HuH-7 (cell line): ENCODE measurements at regions not wholly inside any gene's neighbourhood (a gene's known extent, or its start where the extent isn't known, plus 50 kb on each side); places are given as distances from the start of the nearest gene placed in this dataset.

Experiments
- DNase-seq: peaks from one replicate; pipeline ENCODE4 v3.0.0; 2011; ENCODE audit warnings: low spot score

- no peak for DNase-seq
Measured at GRCh38 chr2:9738535-9739496, 104.5 kb upstream of the TAF1B start.

- DNase-seq: no peak
Measured at GRCh38 chr2:9739531-9739964, 103.7 kb upstream of the TAF1B start.

GRCh38 chr2:9740382-9741073 is 102.7 kb upstream of the TAF1B start:
- no peak for DNase-seq

DNA sequence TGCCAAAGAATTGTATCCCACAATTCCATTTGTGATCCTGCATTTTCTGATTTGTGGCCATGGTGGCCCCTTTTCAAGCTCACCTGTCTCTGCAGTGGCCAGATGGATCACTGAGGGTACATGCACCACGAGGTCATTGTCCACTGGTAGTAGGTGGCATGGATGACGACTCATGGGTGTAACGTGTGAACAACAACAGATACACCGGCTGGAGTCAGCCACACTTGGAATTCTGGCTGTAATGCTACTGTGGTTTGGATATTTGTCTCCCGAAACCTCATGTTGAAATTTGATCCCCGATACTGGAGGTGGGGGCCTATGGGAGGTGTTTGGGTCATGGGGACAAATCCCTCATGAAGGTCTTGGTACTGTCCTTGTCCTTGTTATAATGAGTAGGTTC is 102.2 kb upstream of the TAF1B start:
- DNase-seq: no peak

DNA sequence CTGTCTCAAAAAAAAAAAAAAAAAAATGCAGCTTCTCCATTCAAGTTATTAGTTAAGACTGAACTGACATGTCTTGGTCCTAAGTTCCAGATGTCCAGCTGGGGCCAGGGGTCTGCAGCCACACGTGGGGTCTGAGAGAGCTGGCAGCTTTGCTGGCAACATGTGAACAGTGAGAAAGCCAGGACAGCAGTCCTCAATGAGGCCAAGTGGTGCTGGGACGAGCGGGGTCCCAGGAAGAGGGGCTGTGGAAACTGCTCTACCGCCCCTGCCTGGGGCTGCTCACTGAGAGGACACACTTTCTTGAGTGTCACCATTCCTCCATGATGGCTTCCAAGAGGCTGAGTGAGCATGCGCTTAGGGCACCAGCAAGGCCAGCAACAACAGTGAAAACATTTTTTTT is 100.7 kb upstream of the TAF1B start:
- DNase-seq: no peak

GRCh38 chr2:9744256-9745004 is 98.8 kb upstream of the TAF1B start:
- no peak for DNase-seq

DNA sequence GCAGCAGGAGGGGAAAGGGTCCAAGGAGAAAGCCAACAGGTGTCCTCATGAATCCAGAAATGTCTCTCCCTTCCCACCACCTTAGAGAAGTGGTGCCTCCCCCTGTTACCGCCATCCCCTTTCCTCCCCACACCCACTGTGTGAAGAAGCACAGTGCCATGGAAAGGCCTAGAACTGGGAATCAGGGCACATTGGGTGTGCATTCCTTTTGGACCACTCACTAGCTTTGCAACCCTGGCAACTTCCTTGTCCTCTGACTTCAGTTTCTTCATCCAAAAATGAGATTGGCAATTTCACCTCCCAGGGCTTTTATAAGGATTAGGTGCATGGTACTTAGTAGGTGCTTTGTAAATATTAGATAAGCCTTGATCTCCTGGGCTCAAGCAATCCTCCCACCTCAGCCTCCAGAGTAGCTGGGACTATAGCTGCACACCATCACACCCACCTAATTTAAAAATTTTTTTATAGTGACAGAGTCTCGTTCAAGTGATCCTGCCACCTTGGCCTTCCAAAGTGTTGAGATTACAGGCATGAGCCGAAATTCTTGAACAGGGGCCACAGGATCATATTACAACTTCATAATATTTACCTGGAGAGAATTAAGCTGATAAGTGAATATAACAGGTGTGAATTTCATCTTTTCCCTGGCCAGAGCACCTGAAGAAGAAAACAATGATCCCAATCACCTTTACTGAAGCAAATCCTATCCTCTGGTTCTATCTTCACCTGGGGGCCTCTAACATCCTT is 97.9 kb upstream of the TAF1B start:
- DNase-seq: no peak

DNA sequence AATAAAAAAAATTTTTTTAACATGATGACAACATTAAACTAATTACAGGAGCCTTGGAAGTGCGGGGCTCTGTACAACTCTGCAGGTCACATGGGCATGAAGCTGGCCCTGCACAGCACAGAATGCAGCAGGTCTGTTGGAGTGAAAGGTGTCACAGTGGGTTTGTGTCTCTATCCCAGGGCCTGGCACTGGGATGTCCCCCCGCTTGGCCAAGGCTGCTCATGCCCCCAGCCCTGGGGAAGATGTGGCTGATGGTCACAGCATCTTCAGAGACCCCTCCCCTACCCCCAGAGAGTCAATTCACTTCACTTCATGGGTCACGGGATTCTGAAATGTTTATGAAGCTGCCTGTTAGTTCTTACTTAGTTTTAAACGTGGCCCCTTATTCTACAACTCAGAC is 95.9 kb upstream of the TAF1B start:
- DNase-seq: no peak

- DNase-seq: no peak
Measured at GRCh38 chr2:9748577-9748976, 94.7 kb upstream of the TAF1B start.

DNA sequence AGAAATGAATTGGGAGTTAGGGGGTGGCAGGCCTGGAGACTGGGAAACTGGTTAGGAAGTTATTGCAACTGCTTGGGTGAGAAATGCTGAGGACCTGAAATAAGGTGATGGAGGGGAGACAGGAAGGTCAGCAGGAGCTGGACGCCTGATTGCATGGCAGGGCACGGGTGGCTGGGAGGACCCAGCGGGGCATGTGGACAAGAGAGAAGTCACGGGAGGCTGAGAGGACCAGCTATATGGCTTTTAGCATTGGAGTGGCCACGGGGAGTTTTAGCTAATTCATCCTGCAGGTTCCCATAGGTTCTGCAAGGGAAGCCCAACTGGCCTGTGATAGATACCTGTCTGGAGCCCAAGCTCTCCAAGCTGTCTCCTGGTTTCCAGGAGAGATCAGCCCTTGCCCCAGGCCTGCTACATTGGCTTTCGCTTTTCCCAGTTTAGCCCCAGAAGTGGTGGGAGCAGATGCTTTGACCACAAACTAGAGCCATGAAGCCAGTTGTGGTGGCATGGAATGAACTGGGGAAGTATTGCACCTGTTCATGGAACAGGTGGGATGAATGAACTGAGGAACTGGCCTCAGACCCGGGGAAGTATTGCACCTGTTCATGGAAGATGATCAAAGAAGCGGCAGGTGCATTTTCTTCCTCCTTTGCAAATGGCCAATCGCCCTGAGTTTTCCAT is 93.6 kb upstream of the TAF1B start:
- DNase-seq: no peak

DNA sequence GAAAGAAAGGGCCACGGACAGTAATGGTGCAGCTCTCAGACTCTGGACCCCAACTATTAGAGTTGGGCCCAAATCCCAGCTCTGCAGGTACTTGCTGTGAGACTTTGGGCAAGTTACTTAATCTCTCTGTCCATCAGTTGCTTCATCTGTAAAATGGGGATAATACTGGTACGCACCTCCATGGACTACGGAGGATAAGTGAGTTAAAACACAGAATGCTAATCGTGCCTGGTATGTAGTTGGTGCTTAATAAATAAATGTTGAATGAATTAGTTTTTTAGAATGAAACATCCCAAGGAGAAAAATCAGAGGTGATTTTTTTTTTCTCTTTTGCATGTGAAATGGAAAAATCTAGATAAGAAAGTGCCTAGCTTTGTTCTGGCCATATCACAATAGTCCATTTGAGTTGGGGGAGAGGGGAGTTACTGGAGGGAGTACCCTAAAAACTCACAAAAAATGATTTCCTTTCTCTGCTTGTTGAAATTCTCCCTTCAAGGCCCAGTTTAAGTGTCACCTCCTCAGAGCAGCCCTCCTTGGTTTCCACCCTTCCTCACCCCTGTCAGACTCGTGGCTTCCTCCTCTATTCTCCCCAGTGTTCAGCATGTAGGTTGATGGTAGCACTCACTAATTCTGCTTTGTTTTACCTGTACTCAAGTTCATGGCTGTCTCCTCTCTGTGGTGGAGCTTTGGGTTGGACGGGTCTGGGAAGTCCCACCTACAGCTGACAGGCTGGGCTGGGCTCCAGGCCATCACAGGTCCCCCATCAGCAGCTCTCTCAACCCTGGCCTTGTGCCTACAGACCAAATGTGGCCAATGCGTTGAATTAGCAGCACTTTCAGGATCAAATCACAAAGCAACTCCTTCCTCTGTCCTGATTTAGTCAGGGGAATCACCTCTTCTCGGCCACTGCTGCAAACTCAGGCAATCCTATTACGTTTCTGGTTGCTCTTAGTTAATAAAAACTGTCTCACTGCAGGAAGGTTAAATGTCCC is 92.8 kb upstream of the TAF1B start:
- DNase-seq: no peak

- no peak for DNase-seq
Measured at GRCh38 chr2:9751831-9752230, 91.4 kb upstream of the TAF1B start.

- no peak for DNase-seq
Measured at GRCh38 chr2:9752441-9753275, 90.6 kb upstream of the TAF1B start.

GRCh38 chr2:9753276-9753600 is 90.0 kb upstream of the TAF1B start:
- no peak for DNase-seq

DNA sequence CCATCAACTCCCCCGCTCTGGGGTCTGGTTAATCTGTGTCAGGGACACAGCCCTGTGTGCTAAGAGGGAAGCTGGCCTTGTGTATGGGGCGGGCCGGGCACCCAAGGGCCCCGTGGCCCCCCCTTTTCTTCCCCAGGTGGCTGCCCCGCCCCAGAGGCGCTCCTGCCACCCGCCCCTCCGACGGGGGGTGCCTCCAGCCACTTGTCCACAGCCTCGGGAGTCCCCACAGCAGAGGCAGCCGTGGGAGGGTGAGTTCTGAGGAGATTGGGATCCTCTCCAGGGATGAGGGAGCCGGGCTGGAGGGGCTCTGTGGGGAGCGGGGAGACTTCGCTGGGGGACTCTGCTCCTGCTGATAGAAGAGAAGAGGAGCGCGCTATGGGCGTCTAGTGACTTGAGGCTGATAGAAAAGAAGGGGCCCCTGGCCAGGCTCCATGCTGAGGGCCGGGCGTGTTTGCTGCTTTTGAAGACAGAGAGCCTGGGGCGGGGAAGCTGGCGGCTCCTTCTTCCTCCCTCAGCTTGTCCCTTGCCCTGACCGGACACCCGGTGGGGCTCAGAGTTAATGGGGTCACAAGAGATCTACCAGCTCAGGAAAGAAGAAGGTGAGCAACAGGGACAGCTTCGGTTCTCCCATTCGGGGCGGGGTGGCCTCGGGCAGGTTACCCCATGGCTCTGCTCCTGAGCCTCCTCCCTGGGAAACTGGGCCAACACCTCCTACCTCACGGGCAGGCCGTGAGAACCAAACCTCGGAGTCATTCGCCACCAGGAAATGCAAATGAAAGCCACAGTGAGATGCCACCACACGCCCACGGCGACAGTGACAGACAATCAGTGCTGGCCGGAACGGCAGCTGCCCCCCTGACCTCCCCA is 89.4 kb upstream of the TAF1B start:
- DNase-seq: no peak

DNA sequence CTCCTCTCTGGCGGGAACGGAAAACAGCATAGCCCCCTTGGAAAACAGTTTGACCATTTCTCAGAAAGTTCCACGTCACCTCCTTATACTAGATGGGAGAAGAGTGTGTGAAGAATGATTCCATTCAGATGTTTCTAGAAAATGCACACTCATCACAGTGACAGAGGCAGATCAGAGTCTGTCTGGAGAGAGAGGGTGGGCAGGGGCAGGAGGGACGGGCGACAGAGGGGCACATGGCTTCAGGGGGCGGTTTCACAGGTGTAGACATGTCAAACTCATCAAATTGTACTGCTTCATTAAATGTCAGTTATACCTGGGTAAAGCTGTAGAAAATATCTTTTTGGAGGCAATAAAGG is 88.8 kb upstream of the TAF1B start:
- no peak for DNase-seq

DNA sequence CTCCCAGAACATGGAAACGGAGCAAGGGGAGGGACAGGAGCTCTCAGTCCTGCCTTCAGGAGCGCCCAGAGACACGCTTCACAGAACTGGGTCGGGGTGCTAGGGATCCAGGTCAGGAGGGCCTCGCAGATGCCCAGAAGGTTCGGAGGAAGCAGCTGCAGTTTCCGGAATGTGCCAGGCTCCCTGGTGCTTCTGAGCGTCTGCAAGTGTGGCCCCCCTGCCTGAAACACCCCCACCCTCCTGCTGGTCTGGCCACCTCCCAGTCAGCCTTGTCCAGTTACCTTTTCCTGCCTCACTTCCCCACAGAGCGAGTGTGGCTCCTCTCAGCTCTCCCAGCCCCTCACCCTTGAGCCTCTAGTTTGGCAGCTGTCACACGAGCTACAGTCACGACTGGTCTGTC is 88.3 kb upstream of the TAF1B start:
- no peak for DNase-seq

DNA sequence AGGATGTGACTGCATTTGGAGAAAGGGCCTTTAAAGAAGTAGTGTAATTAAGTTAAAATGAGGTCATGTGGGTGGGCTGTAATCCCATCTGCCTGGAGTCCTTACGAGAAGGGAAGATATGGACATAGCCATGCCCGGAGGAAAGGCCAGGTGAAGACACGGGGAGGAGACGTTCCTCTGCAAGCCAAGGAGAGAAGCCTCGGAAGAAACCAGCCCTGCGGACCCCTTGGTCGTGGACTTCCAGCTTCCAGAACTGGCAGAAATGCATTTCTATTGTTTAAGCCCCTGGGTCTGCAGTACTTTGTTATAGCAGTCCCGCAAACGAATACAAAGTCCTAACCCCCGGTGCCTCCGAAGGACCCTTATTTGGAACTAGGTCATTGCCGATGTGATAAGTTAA is 87.6 kb upstream of the TAF1B start:
- DNase-seq: no peak
